HL-60 (cell line): ENCODE measurements at regions not wholly inside any gene's neighbourhood (a gene's known extent, or its start where the extent isn't known, plus 50 kb on each side); places are given as distances from the start of the nearest gene placed in this dataset.

Experiments used
- GABPA ChIP-seq: IDR thresholded peaks from 2 replicates; pipeline ENCODE4 v1.6.1; 2012; ENCODE audit warnings: low read depth
- POLR2AphosphoS5 ChIP-seq: IDR thresholded peaks from 2 replicates; pipeline ENCODE4 v1.6.1; 2012; ENCODE audit warnings: low read depth
- TF ChIP-seq, protein P1 (sequence below): IDR thresholded peaks from one replicate; pipeline ENCODE4 v1.5.1; 2011; ENCODE audit warnings: low read length, control low read depth, inconsistent platforms; ENCODE audit not compliant: insufficient read depth
- TF ChIP-seq, protein P2 (sequence below): IDR thresholded peaks from 2 replicates; pipeline ENCODE4 v1.6.1; 2012; ENCODE audit warnings: low read depth; ENCODE audit not compliant: insufficient replicate concordance

DNA sequence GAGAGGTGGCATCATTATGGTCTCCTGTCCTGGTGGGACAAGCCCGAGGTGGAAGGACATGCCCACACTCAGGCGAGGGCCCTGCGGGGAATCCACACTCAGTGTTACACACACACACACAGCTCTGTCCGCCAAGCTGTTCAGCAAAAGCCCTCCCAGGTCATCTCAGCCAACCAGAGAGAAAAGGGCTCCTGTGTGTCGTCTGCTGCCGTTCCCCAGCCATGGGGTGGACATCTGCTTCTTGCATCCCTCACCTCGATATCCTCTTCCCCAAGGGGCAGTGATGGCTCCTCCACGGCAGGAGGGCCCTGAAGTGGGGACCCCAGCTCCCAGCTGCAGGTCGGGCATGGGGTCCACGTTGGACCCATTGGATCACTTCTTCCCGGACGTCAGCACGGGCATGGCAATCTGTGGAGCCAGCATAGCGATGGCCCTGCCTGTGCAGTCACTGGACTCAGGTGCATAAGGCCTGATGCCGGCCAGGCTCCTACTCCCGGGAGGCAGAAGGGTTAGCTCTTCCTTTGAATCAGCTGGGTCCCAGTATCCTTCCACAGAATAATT, 290.1 kb downstream of the C16orf95 start:
- TF ChIP-seq, protein P1, sequence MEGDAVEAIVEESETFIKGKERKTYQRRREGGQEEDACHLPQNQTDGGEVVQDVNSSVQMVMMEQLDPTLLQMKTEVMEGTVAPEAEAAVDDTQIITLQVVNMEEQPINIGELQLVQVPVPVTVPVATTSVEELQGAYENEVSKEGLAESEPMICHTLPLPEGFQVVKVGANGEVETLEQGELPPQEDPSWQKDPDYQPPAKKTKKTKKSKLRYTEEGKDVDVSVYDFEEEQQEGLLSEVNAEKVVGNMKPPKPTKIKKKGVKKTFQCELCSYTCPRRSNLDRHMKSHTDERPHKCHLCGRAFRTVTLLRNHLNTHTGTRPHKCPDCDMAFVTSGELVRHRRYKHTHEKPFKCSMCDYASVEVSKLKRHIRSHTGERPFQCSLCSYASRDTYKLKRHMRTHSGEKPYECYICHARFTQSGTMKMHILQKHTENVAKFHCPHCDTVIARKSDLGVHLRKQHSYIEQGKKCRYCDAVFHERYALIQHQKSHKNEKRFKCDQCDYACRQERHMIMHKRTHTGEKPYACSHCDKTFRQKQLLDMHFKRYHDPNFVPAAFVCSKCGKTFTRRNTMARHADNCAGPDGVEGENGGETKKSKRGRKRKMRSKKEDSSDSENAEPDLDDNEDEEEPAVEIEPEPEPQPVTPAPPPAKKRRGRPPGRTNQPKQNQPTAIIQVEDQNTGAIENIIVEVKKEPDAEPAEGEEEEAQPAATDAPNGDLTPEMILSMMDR: no peak
- TF ChIP-seq, protein P2, sequence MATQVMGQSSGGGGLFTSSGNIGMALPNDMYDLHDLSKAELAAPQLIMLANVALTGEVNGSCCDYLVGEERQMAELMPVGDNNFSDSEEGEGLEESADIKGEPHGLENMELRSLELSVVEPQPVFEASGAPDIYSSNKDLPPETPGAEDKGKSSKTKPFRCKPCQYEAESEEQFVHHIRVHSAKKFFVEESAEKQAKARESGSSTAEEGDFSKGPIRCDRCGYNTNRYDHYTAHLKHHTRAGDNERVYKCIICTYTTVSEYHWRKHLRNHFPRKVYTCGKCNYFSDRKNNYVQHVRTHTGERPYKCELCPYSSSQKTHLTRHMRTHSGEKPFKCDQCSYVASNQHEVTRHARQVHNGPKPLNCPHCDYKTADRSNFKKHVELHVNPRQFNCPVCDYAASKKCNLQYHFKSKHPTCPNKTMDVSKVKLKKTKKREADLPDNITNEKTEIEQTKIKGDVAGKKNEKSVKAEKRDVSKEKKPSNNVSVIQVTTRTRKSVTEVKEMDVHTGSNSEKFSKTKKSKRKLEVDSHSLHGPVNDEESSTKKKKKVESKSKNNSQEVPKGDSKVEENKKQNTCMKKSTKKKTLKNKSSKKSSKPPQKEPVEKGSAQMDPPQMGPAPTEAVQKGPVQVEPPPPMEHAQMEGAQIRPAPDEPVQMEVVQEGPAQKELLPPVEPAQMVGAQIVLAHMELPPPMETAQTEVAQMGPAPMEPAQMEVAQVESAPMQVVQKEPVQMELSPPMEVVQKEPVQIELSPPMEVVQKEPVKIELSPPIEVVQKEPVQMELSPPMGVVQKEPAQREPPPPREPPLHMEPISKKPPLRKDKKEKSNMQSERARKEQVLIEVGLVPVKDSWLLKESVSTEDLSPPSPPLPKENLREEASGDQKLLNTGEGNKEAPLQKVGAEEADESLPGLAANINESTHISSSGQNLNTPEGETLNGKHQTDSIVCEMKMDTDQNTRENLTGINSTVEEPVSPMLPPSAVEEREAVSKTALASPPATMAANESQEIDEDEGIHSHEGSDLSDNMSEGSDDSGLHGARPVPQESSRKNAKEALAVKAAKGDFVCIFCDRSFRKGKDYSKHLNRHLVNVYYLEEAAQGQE: no peak
- TF ChIP-seq POLR2AphosphoS5 (no peak), GABPA (no peak)
